Calu3 (cell line): ENCODE measurements at regions not wholly inside any gene's neighbourhood (a gene's known extent, or its start where the extent isn't known, plus 50 kb on each side); places are given as distances from the start of the nearest gene placed in this dataset.

Experiments
- BruUV-seq: library from RNA; stranded (reverse); fragments of 400-500 nt; replicated peaks from 2 replicates; lab custom pipeline; 2021; lab: Mats Ljungman, UMichigan
- CTCF ChIA-PET: fragments of 300-600 bp; sonication (Branson Sonifier 250); formaldehyde crosslinking; loops from one replicate; lab custom pipeline; 2022; ENCODE audit warnings: antibody characterized with exemption; lab: Charles Lee
- DNase-seq: peaks from one replicate; pipeline ENCODE4 v3.0.0; 2022
- H3K27ac Mint-ChIP-seq: one replicate; pipeline ENCODE4 v1.8.0; 2022; ENCODE audit warnings: mixed read lengths; ENCODE audit not compliant: unreplicated experiment
- H3K27me3 Mint-ChIP-seq: one replicate; pipeline ENCODE4 v1.8.0; 2022; ENCODE audit warnings: mixed read lengths; ENCODE audit not compliant: unreplicated experiment
- H3K36me3 Mint-ChIP-seq: one replicate; pipeline ENCODE4 v1.8.0; 2022; ENCODE audit warnings: mild to moderate bottlenecking, moderate library complexity, mixed read lengths; ENCODE audit not compliant: insufficient read depth, unreplicated experiment
- H3K4me1 Mint-ChIP-seq: one replicate; pipeline ENCODE4 v1.8.0; 2022; ENCODE audit warnings: mild to moderate bottlenecking, low read depth, mixed read lengths; ENCODE audit not compliant: unreplicated experiment
- H3K4me3 Mint-ChIP-seq: one replicate; pipeline ENCODE4 v1.8.0; 2022; ENCODE audit warnings: mild to moderate bottlenecking, low read depth, moderate library complexity, mixed read lengths; ENCODE audit not compliant: unreplicated experiment
- H3K9me3 Mint-ChIP-seq: one replicate; pipeline ENCODE4 v1.8.0; 2022; ENCODE audit warnings: low read depth, mixed read lengths; ENCODE audit not compliant: unreplicated experiment
- CTCF ChIP-seq: fragments of 200-600 bp; IDR thresholded peaks from one replicate; pipeline ENCODE4 v1.8.0; 2022; ENCODE audit warnings: antibody characterized with exemption; ENCODE audit not compliant: unreplicated experiment
- intact Hi-C: fragments of 100-400 bp; cut with micrococcal nuclease; formaldehyde crosslinking; loops from one replicate; pipeline ENCODE4 v1.10.0; 2022; ENCODE audit not compliant: unreplicated experiment

GRCh38 chr14:84273181-84273580 is 1256.8 kb upstream of the FLRT2 start:
- Mint-ChIP-seq H3K4me1 (no peaks in the 10 kb centered on the region), H3K4me3 (no peak overlapping the region), H3K27ac (no peak overlapping the region), H3K36me3 (no peaks in the 10 kb centered on the region), H3K9me3 (peaks cover 10% of the 10 kb centered on the region), H3K27me3 (no peaks in the 10 kb centered on the region)
- intact Hi-C loops = no loop called here
- no peak for DNase-seq
- no peak for TF ChIP-seq CTCF
- no TSS peak for BruUV-seq
- CTCF ChIA-PET = no interaction called here

GRCh38 chr14:84282618-84283017 is 1247.3 kb upstream of the FLRT2 start:
- no peaks in the 10 kb centered on the region for H3K4me1 Mint-ChIP-seq
- no peaks in the 10 kb centered on the region for H3K36me3 Mint-ChIP-seq
- BruUV-seq = no TSS peak
- no peaks in the 10 kb centered on the region for H3K27me3 Mint-ChIP-seq
- no peak for TF ChIP-seq CTCF
- CTCF ChIA-PET = no interaction called here
- DNase-seq = no peak
- no peak overlapping the region for H3K4me3 Mint-ChIP-seq
- intact Hi-C loops = no loop called here
- H3K9me3 Mint-ChIP-seq = peaks cover 5% of the 10 kb centered on the region
- H3K27ac Mint-ChIP-seq = no peak overlapping the region

GRCh38 chr14:84288781-84289180 is 1241.2 kb upstream of the FLRT2 start:
- Mint-ChIP-seq H3K4me3 (no peak overlapping the region), H3K27ac (no peak overlapping the region), H3K36me3 (no peaks in the 10 kb centered on the region), H3K9me3 (peaks cover 12% of the 10 kb centered on the region), H3K27me3 (no peaks in the 10 kb centered on the region), H3K4me1 (no peaks in the 10 kb centered on the region)
- no TSS peak for BruUV-seq
- TF ChIP-seq CTCF = no peak
- CTCF ChIA-PET = no interaction called here
- DNase-seq = no peak
- intact Hi-C loops = no loop called here

GRCh38 chr14:84298663-84299195 is 1231.2 kb upstream of the FLRT2 start:
- CTCF ChIA-PET = no interaction called here
- Mint-ChIP-seq H3K36me3 (no peaks in the 10 kb centered on the region), H3K27me3 (no peaks in the 10 kb centered on the region), H3K4me3 (no peak overlapping the region), H3K27ac (no peak overlapping the region), H3K9me3 (peaks cover 3% of the 10 kb centered on the region), H3K4me1 (no peaks in the 10 kb centered on the region)
- intact Hi-C loops = no loop called here
- BruUV-seq = no TSS peak
- no peak for DNase-seq
- TF ChIP-seq CTCF = no peak
